CD14-positive monocyte (primary cell): ENCODE measurements at regions not wholly inside any gene's neighbourhood (a gene's known extent, or its start where the extent isn't known, plus 50 kb on each side); places are given as distances from the start of the nearest gene placed in this dataset.

Experiments
- DNase-seq, 3 donors: peaks; one replicate each; pipeline ENCODE4 v3.0.0-alpha.2; 2011 to 2022
- H2AFZ ChIP-seq: 2 replicates; pipeline ENCODE4 v1.6.0; 2012; ENCODE audit warnings: mild to moderate bottlenecking, low read depth, low read length, inconsistent platforms; ENCODE audit not compliant: insufficient read depth, poor library complexity, severe bottlenecking
- H3K27ac ChIP-seq, 2 donors: 1 replicate in 1 of 2; 2 replicates in 1 of 2; pipeline ENCODE4 v1.5.1; 2012 to 2013; ENCODE audit warnings: low read length in 2 of 2, control low read depth in 1 of 2, inconsistent platforms in 1 of 2, low read depth in 1 of 2, mild to moderate bottlenecking in 1 of 2
- H3K27me3 ChIP-seq, 2 donors: one replicate each; pipeline versions ENCODE4 v1.6.0 to v1.6.1; 2011 to 2013; ENCODE audit warnings: low read length in 2 of 2; ENCODE audit not compliant: control insufficient read depth in 2 of 2, insufficient read depth in 2 of 2
- H3K36me3 ChIP-seq, 2 donors: replicated peaks in 1 of 2; 1 replicate in 1 of 2; 2 replicates in 1 of 2; pipeline versions ENCODE4 v1.5.1 to v1.6.1; 2012 to 2013; ENCODE audit warnings: low read length in 2 of 2, control low read depth in 1 of 2, inconsistent platforms in 1 of 2, mild to moderate bottlenecking in 1 of 2; ENCODE audit not compliant: insufficient read depth in 2 of 2, control insufficient read depth in 1 of 2
- H3K4me1 ChIP-seq, 2 donors: 1 replicate in 1 of 2; 2 replicates in 1 of 2; pipeline versions ENCODE4 v1.5.1 to v1.6.1; 2012 to 2013; ENCODE audit warnings: low read length in 2 of 2, control low read depth in 1 of 2, inconsistent platforms in 1 of 2, mild to moderate bottlenecking in 1 of 2, moderate library complexity in 1 of 2; ENCODE audit not compliant: insufficient read depth in 2 of 2, control insufficient read depth in 1 of 2
- H3K4me2 ChIP-seq: replicated peaks from 2 replicates; pipeline ENCODE3; 2012; ENCODE audit warnings: low read length, moderate library complexity, mild to moderate bottlenecking; ENCODE audit not compliant: poor library complexity, severe bottlenecking; ENCODE audit errors: extremely low read depth
- H3K4me3 ChIP-seq, 3 experiments: fragments of 200-600 bp in 1 of 3; sonication (generic) in 1 of 3; replicated peaks in 1 of 3; 1 replicate in 2 of 3; 2 replicates in 1 of 3; pipeline ENCODE4 v1.5.1; 2011 to 2013; ENCODE audit warnings: low read length in 3 of 3, mild to moderate bottlenecking in 3 of 3, control low read depth in 2 of 3, low read depth in 2 of 3, inconsistent platforms in 1 of 3, moderate library complexity in 1 of 3
- H3K79me2 ChIP-seq: 2 replicates; pipeline ENCODE4 v1.6.0; 2012; ENCODE audit warnings: mild to moderate bottlenecking, control low read depth, inconsistent platforms, low read length, moderate library complexity; ENCODE audit not compliant: insufficient read depth
- H3K9ac ChIP-seq: 2 replicates; pipeline ENCODE4 v1.6.0; 2017; ENCODE audit warnings: low read length, mild to moderate bottlenecking; ENCODE audit not compliant: insufficient read depth, poor library complexity, severe bottlenecking
- H3K9me3 ChIP-seq, 2 donors: replicated peaks in 1 of 2; 1 replicate in 1 of 2; 2 replicates in 1 of 2; pipeline versions ENCODE4 v1.5.1 to v1.6.1; 2012 to 2013; ENCODE audit warnings: low read length in 2 of 2, control low read depth in 1 of 2; ENCODE audit not compliant: control insufficient read depth in 1 of 2, insufficient read depth in 1 of 2
- H4K20me1 ChIP-seq: 2 replicates; pipeline ENCODE4 v1.6.0; 2012; ENCODE audit warnings: mild to moderate bottlenecking, low read length, control low read depth, moderate library complexity; ENCODE audit not compliant: insufficient read depth
- H3K27ac Mint-ChIP-seq, 7 donors: one replicate each; pipeline ENCODE4 v1.8.0; 2020; ENCODE audit warnings: mild to moderate bottlenecking in 7 of 7, mixed read lengths in 7 of 7, moderate library complexity in 6 of 7, inconsistent platforms in 2 of 7
- H3K27me3 Mint-ChIP-seq, 3 donors: one replicate each; pipeline ENCODE4 v1.8.0; 2021 to 2022; ENCODE audit warnings: low read depth in 3 of 3, mild to moderate bottlenecking in 3 of 3, mixed read lengths in 3 of 3, moderate library complexity in 3 of 3, inconsistent platforms in 1 of 3
- H3K36me3 Mint-ChIP-seq, 2 donors: one replicate each; pipeline ENCODE4 v1.8.0; 2020; ENCODE audit warnings: mixed read lengths in 2 of 2, inconsistent platforms in 1 of 2, mild to moderate bottlenecking in 1 of 2
- H3K4me1 Mint-ChIP-seq: one replicate; pipeline ENCODE4 v1.8.0; 2020; ENCODE audit warnings: mild to moderate bottlenecking, mixed read lengths
- H3K4me3 Mint-ChIP-seq, 2 donors: one replicate each; pipeline ENCODE4 v1.8.0; 2020; ENCODE audit warnings: mild to moderate bottlenecking in 2 of 2, mixed read lengths in 2 of 2, moderate library complexity in 1 of 2
- H3K9me3 Mint-ChIP-seq, 7 donors: one replicate each; pipeline ENCODE4 v1.8.0; 2020 to 2022; ENCODE audit warnings: mixed read lengths in 7 of 7, mild to moderate bottlenecking in 6 of 7, moderate library complexity in 6 of 7, inconsistent platforms in 2 of 7
- CTCF ChIP-seq: fragments of 200-600 bp; IDR thresholded peaks from one replicate; pipeline ENCODE4 v1.8.0; 2022; ENCODE audit warnings: antibody characterized with exemption, mild to moderate bottlenecking
- WGBS: methylation state at CpG from one replicate; pipeline ENCODE4 v1.1.5; 2013; ENCODE audit warnings: missing lambda C conversion rate; ENCODE audit not compliant: insufficient coverage; 5-methylcytosine and 5-hydroxymethylcytosine counted together
- intact Hi-C, 2 donors: fragments of 100-400 bp; cut with micrococcal nuclease; formaldehyde crosslinking; loops; one replicate each; pipeline versions ENCODE4 v1.15.0 to v1.15.1; 2023

- Histone ChIP-seq H3K4me2 (no peak overlapping the region), H3K79me2 (no peaks in the 10 kb centered on the region), H4K20me1 (no peaks in the 10 kb centered on the region), H3K27me3 (no peaks in the 10 kb centered on the region), H3K9me3 (peaks cover 0 to 3% of the 10 kb centered on the region in 2 donors), H2AFZ (no peak overlapping the region), H3K4me1 (peaks cover 25 to 29% of the 10 kb centered on the region in 2 donors), H3K36me3 (no peaks in the 10 kb centered on the region), H3K27ac (peak overlapping the region in 1 of 2 donors; percentile 76), H3K4me3 (peak overlapping the region in 1 of 3 experiments; percentile 5), H3K9ac (no peak overlapping the region)
- peaks cover 0 to 4% of the 10 kb centered on the region in 2 donors for H3K36me3 Mint-ChIP-seq
- WGBS, result no CpG with 5 or more reads among the region's 4 CpGs
- peak overlapping the region; percentile 68 to 93 (median 87) for H3K27ac Mint-ChIP-seq
- no peak for TF ChIP-seq CTCF
- peaks cover 2 to 3% (median 3%) of the 10 kb centered on the region in 3 donors for H3K27me3 Mint-ChIP-seq
- DNase-seq, result peak; percentile 45 to 79 (median 54)
- H3K9me3 Mint-ChIP-seq, result peaks cover 0 to 12% (median 7%) of the 10 kb centered on the region in 7 donors
- H3K4me1 Mint-ChIP-seq, result peaks cover 33% of the 10 kb centered on the region
- H3K4me3 Mint-ChIP-seq, result peak overlapping the region in 1 of 2 donors; percentile 37
- intact Hi-C loops, result no loop called here
Measured at GRCh38 chr10:45058992-45059561, 58.4 kb downstream of the ZNF22 start.

GRCh38 chr10:45059632-45060031 lies 58.9 kb downstream of the ZNF22 start:
- TF ChIP-seq CTCF, result no peak
- Histone ChIP-seq H4K20me1 (no peaks in the 10 kb centered on the region), H3K27me3 (no peaks in the 10 kb centered on the region), H3K27ac (no peak overlapping the region), H3K36me3 (no peaks in the 10 kb centered on the region), H3K4me3 (no peak overlapping the region), H3K4me1 (peaks cover 26 to 33% of the 10 kb centered on the region in 2 donors), H3K9me3 (peaks cover 0 to 3% of the 10 kb centered on the region in 2 donors), H3K9ac (no peak overlapping the region), H3K4me2 (no peak overlapping the region), H3K79me2 (no peaks in the 10 kb centered on the region), H2AFZ (no peak overlapping the region)
- intact Hi-C loops, result no loop called here
- DNase-seq, result no peak
- peaks cover 35% of the 10 kb centered on the region for H3K4me1 Mint-ChIP-seq
- peaks cover 2 to 3% (median 3%) of the 10 kb centered on the region in 3 donors for H3K27me3 Mint-ChIP-seq
- no peak overlapping the region for H3K4me3 Mint-ChIP-seq
- 100% methylated on average over 2 of the region's 2 CpGs for WGBS
- H3K36me3 Mint-ChIP-seq, result peaks cover 0 to 4% of the 10 kb centered on the region in 2 donors
- peak overlapping the region in 2 of 7 donors; percentile 8 to 49 for H3K27ac Mint-ChIP-seq
- peaks cover 0 to 12% (median 7%) of the 10 kb centered on the region in 7 donors for H3K9me3 Mint-ChIP-seq
